ENCODE measurements at regions not wholly inside any gene's neighbourhood (a gene's known extent, or its start where the extent isn't known, plus 50 kb on each side); places are given as distances from the start of the nearest gene placed in this dataset.

DNA sequence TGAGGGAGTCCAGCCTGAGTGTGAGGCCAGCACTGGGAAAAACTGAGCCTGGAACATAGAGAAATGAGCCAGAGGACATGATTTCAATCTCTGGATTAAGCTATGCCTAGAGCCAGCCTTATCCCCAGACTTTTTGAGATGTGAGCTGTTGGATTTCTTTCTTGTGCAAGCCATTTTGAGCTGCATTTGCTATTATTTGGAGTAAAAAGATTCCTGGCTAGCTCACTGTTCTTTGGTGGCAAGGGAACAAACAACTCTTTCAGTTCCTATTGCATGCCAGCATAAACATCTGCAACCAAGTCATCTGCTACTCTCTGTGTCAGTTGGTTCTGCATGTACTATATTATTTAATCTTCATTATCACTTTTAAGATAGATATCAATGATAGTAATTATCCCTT, 70.1 kb upstream of the MAN2A1 start:
- intact Hi-C loops (cut with micrococcal nuclease) = no loop called here
- H3K27me3 ChIP-seq (ENCODE audit: insufficient read depth, low read length) = 0 out of 2 replicates have a peak, but pooled peaks cover 14% of the 10 kb centered on the region
- POLR2A ChIA-PET = no interaction called here

More for the DNA sequence above, 70.1 kb upstream of the MAN2A1 start:
- ChIA-PET CTCF (no interaction called here), RAD21 (ENCODE audit: low non-redundant PET in 1 of 2, low total read pairs in 2 of 2, uncharacterized antibody in 2 of 2, unreplicated experiment in 2 of 2) (no interaction called here)
- H3K27ac ChIP-seq (ENCODE audit: low read depth, low read length) = no peak overlapping the region
- H3K4me2 ChIP-seq (ENCODE audit: low read length) = no peak overlapping the region
- H2AFZ ChIP-seq (ENCODE audit: low read depth, low read length, poor library complexity, severe bottlenecking) = no peak overlapping the region
- H4K20me1 ChIP-seq (ENCODE audit: insufficient read depth) = no peaks in the 10 kb centered on the region
- no peaks in the 10 kb centered on the region for H3K36me3 ChIP-seq (ENCODE audit: control insufficient read depth in 1 of 2, insufficient read depth in 2 of 2, low read length in 2 of 2)
- no peak for TF ChIP-seq EGR1 (IDR thresholded peaks at IDR 0.05; ENCODE audit: low read depth)
- no peak for TF ChIP-seq RAD21 (IDR thresholded peaks at IDR 0.05; ENCODE audit: low read depth)
- no peak for TF ChIP-seq ZFX (IDR thresholded peaks at IDR 0.05)
- no peak for TF ChIP-seq ZNF274 (IDR thresholded peaks at IDR 0.05; ENCODE audit: low read depth, low read length)
- TF ChIP-seq SIN3A (IDR thresholded peaks at IDR 0.05; ENCODE audit: low read depth) = no peak
- TF ChIP-seq SRF (IDR thresholded peaks at IDR 0.05; ENCODE audit: low read depth) = no peak
- no peak for TF ChIP-seq CEBPB (IDR thresholded peaks at IDR 0.05; ENCODE audit: low read depth)
- TF ChIP-seq TCF7L2 (IDR thresholded peaks at IDR 0.05; ENCODE audit: borderline replicate concordance, extremely low read depth, insufficient read depth, insufficient read length) = no peak
- no peak for TF ChIP-seq EZH2phosphoT487 (IDR thresholded peaks at IDR 0.05; ENCODE audit: borderline replicate concordance)
- TF ChIP-seq JUND (IDR thresholded peaks at IDR 0.05) = no peak
- TF ChIP-seq, protein P1, sequence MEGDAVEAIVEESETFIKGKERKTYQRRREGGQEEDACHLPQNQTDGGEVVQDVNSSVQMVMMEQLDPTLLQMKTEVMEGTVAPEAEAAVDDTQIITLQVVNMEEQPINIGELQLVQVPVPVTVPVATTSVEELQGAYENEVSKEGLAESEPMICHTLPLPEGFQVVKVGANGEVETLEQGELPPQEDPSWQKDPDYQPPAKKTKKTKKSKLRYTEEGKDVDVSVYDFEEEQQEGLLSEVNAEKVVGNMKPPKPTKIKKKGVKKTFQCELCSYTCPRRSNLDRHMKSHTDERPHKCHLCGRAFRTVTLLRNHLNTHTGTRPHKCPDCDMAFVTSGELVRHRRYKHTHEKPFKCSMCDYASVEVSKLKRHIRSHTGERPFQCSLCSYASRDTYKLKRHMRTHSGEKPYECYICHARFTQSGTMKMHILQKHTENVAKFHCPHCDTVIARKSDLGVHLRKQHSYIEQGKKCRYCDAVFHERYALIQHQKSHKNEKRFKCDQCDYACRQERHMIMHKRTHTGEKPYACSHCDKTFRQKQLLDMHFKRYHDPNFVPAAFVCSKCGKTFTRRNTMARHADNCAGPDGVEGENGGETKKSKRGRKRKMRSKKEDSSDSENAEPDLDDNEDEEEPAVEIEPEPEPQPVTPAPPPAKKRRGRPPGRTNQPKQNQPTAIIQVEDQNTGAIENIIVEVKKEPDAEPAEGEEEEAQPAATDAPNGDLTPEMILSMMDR (IDR thresholded peaks at IDR 0.05 in 2 of 3, conservative IDR thresholded peaks at IDR 0.05 in 1 of 3; ENCODE audit: borderline replicate concordance in 1 of 3, insufficient read depth in 1 of 3, low read depth in 2 of 3, low read length in 2 of 3) = no peak
- no peak for TF ChIP-seq SP1 (IDR thresholded peaks at IDR 0.05; ENCODE audit: low read depth)
- TF ChIP-seq CBX3 (IDR thresholded peaks at IDR 0.05; ENCODE audit: low read depth) = no peak
- TF ChIP-seq, protein P2, sequence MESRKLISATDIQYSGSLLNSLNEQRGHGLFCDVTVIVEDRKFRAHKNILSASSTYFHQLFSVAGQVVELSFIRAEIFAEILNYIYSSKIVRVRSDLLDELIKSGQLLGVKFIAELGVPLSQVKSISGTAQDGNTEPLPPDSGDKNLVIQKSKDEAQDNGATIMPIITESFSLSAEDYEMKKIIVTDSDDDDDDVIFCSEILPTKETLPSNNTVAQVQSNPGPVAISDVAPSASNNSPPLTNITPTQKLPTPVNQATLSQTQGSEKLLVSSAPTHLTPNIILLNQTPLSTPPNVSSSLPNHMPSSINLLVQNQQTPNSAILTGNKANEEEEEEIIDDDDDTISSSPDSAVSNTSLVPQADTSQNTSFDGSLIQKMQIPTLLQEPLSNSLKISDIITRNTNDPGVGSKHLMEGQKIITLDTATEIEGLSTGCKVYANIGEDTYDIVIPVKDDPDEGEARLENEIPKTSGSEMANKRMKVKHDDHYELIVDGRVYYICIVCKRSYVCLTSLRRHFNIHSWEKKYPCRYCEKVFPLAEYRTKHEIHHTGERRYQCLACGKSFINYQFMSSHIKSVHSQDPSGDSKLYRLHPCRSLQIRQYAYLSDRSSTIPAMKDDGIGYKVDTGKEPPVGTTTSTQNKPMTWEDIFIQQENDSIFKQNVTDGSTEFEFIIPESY (IDR thresholded peaks at IDR 0.05; ENCODE audit: extremely low read depth, insufficient replicate concordance, low read length) = no peak
- no peak for TF ChIP-seq POLR2AphosphoS5 (IDR thresholded peaks at IDR 0.05; ENCODE audit: low read depth, low read length)
- no peak for TF ChIP-seq FOSL1 (IDR thresholded peaks at IDR 0.05; ENCODE audit: low read depth)
- TF ChIP-seq REST (IDR thresholded peaks at IDR 0.05; ENCODE audit: low read depth) = no peak
- no peak for TF ChIP-seq YY1 (IDR thresholded peaks at IDR 0.05; ENCODE audit: extremely low read depth, insufficient replicate concordance, low read depth, low read length)
- TF ChIP-seq, protein P3, sequence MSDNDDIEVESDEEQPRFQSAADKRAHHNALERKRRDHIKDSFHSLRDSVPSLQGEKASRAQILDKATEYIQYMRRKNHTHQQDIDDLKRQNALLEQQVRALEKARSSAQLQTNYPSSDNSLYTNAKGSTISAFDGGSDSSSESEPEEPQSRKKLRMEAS (IDR thresholded peaks at IDR 0.05) = no peak
- no peak for TF ChIP-seq POLR2A (IDR thresholded peaks at IDR 0.05; ENCODE audit: borderline replicate concordance, extremely low read depth, insufficient read depth, insufficient read length)
- H3K79me2 ChIP-seq (ENCODE audit: insufficient read depth, low read length) = no peaks in the 10 kb centered on the region
- H3K9me3 ChIP-seq (ENCODE audit: control insufficient read depth in 1 of 2, insufficient read depth in 1 of 2, low read depth in 1 of 2, low read length in 2 of 2) = no peaks in the 10 kb centered on the region
- no peaks in the 10 kb centered on the region for H3K9me2 ChIP-seq (ENCODE audit: insufficient read depth)
- no peak overlapping the region for H3K9ac ChIP-seq (ENCODE audit: low read length)
- H3K4me1 ChIP-seq (ENCODE audit: control insufficient read depth in 1 of 2, insufficient read depth in 2 of 2, low read length in 2 of 2) = no peaks in the 10 kb centered on the region
- DNase-seq (ENCODE audit: low read depth, low spot score) = no peak
- no peak overlapping the region for H3K4me3 ChIP-seq (replicated peaks in 1 of 2; ENCODE audit: low read depth in 1 of 2, low read length in 2 of 2)
- ATAC-seq = no peak
- no TSS peak for BruUV-seq (replicated peaks)

Data from HCT116 (cell line).